HG03442 (cell line): ENCODE measurements at regions not wholly inside any gene's neighbourhood (a gene's known extent, or its start where the extent isn't known, plus 50 kb on each side); places are given as distances from the start of the nearest gene placed in this dataset.
"Not testable (repeated sequence)": the region's sequence is repeated elsewhere in the genome, so short reads cannot be mapped to it uniquely, and the experiment has no call there.

Experiments used
- ATAC-seq: cut with Tn5 transposase; IDR thresholded peaks from one replicate; pipeline ENCODE4 v1.9.1; 2021; ENCODE audit warnings: mild to moderate bottlenecking, moderate library complexity; ENCODE audit not compliant: unreplicated experiment

DNA sequence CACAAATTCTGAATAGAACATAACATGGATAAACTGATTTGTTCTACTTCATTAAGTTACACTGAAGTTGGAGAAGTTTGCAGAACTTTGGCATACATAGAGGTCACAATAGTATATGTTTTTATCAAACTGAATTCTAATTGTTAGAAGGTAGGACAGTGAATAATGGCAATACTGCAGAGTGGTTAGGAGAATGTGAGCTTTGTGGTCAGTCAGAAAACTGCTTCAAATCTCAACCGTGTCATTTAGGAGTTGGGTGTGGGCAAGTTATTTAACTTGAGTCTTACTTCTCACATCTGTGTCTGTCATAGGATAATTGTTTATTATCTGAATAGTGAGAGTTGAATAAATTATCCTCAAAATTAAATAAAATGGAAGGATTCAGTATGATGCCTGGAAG is 374.6 kb upstream of the SYT1 start:
- ATAC-seq: no peak

DNA sequence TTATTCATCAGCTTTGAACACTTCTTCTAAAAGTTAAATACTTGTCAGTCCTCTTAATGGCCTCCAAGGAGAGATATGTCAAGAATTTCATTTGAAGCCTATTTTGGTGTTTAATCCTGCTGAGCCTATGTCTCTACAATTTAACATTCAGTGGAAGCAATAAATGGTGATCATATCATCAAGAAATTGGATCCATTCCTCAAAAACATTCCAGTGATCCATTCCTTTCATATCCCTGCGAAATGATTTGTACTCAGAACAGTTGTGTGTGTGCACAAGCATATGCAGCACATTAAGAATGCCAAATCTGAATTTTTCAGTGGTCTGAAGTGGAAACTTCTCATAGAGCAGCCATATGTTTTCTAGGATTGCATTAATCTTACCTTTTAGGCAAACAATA is 373.7 kb upstream of the SYT1 start:
- ATAC-seq: no peak

DNA sequence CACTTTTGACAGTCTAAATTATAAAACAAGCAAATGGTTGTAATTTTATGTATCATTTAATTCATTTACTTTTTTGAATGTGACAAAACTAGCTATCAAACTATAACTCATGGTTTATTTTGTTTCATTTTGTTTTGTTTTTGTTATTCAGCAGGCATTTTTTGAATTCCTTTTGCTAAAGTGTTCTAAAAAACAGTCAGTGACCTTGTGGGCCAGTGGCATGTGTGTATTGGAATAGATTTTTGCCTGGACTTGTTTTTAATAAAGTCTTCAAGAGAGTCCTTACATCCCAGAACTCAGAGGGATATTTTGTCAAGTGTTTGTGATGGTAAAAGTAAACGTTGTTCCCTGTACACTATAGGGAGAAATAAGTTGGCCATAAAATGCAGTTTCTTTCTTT is 369.7 kb upstream of the SYT1 start:
- no peak for ATAC-seq

DNA sequence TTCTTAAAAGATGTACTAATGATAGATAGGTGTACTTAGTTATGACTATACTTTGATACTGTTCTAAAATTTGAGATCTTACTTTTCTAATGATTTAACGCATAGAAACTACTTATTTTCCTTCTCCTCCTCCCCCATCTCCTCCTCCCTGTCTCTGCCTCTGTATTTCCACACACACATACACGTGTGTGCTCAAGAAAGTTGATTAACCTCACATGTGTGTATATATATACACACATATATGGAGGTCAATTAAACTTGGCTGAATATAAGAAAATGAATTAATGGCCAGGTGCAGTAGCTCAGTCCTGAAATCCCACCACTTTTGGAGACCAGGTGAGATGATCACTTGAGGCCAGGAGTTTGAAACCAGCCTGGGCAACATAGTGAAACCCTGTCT is 362.7 kb upstream of the SYT1 start:
- ATAC-seq: no peak

DNA sequence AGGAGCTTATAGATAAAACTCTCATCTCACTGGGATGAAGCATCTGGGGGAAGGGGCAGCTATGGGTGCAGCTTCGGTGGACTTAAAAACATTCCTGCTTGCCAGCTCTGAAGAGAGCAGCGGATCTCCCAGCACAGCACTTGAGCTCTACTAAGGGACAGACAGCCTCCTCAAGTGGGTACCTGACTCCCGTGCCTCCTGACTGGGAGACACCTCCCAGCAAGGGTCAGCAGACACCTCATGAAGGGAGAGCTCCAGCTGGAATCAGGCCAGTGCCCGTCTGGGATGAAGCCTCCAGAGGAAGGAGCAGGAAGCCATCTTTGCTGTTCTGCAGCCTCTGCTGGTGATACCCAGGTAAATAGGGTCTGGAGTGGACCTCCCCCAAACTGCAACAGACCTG is 345.2 kb upstream of the SYT1 start:
- no peak for ATAC-seq

DNA sequence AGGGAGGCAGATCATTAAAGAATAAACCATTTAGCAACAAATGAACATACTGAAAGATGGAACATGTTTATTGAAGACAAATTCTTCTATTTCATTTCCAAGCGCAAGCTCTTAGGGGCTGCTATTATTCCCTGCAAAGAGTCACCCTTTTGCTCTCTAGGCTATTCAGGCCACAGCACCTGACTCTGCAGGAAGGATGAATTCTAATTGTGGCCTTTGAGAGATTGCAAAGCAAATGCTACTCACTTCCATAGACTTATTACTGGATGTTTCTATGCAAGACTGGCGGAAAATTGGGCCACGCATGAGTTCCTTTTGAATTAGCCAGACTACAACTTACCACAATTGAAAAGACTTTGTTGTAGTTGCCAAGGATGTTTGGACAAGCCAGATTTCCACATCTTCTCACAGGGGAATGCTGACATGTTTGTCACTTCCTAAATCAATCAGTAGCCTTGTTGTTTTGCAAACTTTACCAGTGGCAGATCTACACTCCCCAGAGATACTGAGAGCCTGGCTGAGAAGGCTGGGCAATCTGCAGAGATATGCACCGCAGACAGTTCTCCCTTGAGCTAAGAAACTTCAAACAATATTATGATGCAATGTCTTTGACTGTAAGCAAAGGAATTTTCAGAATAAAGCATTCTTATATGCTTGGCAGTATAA is 334.3 kb upstream of the SYT1 start:
- ATAC-seq: no peak

DNA sequence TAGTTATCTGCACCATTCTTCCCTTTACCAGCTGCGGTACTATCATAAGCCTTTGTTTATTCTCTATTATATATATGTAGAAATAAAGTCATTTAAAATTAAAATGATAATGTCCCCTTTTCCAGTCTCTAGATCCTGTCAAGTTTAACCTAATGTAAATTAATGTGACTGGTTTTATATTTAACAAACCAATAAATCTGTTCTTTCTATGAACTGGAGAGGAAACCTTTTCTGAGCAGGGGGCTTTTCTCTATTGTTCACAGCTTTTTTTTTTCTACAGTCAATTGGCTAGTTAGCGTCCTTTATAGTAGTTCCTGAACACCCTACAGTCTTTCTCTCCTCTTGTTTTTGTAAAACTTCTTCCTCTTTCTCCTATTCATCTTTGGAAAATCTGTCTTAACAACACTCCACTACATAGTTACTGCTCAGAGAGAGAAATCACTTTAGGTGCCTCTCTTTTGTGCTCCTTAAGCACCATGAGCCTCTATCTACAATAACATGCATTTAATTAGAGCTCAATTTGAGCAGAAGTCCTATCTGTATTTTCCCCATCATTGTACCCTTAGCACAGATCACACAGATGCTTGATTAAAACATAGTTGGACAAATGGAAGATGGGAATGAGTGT is 332.6 kb upstream of the SYT1 start:
- no peak for ATAC-seq

DNA sequence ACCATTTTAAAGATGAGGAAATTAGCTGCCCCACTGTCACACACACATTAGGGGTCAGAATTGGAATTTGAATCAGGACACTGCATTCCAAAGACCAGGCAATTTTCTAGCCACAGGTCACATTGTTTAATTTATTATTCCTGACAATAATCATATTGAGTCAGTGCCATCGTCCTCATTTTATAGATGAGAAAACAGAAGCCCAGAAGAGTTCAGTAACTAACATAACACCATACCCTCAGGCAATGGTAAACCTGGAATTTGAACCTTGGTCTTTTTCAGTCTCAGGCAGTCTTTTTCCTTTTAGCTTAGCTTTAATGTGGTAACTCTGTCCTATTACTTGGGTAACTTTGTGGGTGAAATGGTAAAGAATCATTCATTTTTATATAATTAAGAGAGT is 330.3 kb upstream of the SYT1 start:
- ATAC-seq: no peak

DNA sequence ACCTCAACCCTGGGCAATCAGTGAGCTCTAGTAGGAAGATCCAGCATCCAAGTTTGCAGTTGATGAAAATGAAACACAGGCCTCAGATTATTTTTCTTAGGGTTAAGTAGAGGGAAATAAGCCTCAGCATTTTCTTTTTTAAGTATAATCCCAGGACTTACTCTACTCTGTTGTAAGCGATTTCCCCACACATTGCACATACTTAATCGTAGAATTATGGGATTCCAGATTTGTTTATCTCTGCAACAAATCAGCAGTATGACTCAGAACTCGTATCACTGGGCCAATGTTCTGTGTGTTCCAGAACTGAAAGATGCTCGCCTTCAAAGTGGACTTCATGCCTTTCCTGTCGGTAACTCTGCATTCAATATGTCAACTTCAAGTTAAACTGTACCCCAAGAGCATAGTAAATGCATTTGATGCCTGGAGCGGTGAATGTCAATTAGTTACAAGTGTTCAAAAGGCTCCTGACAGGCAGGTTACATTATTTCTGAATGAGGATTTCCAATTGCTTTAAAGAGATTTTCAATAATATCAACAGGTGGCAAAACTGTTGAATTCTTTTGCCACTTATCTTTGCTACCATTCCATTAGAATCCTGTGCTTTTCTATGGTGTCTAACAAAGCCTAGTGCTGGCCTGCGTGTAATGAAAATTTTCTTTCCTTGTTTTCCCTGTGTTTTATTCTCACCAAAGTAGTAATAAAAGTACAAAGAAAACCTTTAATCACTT is 323.8 kb upstream of the SYT1 start:
- ATAC-seq: no peak

DNA sequence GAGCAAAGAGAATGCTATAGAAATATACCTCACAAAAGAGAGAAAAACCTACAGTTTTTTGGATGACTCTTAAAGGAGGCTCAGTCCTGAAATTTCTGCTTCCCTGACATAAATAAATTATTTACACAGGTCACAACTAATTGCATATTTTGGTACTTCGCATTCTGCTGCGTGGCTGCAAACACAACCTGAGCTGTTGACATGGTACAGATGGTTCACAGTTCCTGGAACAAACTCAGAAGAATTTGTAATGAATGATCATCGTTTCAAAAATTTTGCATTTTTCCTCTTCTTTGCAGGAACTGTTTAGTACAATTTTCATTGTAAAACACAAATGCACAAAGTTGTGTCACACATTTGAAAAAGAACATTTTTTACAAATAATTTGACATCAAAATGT is 313.7 kb upstream of the SYT1 start:
- ATAC-seq: no peak

DNA sequence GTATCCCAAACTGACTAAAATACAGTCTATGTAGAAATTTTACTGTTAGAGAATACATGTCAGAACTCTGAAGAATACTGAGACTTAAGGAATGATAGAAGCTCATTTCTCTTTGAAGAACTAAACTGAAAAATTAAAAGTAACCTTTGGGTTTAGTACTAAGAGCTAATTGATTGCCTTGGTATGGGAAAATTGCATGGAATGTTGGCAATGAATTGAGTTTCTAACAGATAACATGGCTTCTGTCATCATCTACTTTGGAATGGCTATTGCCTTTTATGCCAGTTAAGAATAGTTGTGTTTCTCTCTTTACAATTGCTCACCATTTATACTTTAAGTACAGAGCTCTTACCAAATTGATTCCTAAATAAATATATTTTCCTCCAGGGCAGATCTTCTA is 308.8 kb upstream of the SYT1 start:
- ATAC-seq: no peak

DNA sequence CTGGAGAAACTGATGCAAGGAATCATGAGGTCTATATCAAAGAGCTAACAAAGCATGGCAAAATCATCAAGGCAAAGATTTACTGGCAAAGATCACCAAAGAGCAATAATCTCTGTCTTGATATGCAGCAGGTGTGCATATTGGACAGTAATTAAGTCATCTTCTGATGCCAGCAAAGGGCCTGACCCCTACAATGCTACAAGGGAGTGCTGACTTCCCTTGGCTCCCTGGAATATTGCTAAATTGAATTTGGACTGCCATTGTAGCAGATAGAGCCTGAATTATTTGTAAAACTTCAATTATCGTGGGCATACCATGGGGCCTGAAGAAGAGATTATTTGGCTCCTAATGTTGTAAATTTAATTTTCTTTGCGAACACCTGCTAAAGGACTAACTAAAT is 307.9 kb upstream of the SYT1 start:
- ATAC-seq: no peak

DNA sequence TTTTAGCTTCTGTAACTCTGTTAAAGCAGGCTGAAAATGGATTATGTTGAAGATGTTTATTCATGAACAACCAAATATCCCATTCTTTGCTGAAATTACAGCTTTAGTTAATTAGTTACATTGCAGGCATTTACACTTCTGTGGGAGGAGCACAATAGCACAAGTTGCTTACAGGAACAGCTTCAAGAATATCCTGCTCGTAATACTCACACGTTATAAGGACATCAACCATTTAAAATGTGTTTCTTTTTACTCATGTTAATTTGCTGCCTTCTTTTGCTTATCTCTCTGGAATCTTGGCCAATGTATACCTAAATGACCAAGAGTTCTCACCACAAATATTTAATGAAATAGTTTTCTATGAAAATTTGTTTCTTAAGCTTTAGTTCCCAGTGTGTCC is 305.2 kb upstream of the SYT1 start:
- ATAC-seq: no peak

DNA sequence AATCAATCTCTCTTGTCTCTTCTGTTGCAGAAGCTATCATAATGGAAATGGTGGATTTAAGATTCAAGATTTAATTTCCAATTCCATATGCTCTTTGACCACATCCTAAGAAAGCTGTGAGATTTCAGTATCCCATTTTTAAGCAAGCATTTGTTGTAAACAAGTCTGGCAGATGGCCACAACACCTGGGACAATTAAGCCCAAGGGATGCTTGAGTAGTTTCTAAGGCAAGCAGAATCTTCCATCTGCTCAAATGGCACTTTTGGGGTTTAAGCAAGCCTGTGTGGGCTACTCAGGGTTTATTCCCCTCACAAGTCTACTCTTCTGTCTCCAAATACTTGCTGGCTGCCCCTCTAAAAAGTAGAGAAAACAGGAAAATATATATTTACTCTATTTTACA is 304.7 kb upstream of the SYT1 start:
- no peak for ATAC-seq

DNA sequence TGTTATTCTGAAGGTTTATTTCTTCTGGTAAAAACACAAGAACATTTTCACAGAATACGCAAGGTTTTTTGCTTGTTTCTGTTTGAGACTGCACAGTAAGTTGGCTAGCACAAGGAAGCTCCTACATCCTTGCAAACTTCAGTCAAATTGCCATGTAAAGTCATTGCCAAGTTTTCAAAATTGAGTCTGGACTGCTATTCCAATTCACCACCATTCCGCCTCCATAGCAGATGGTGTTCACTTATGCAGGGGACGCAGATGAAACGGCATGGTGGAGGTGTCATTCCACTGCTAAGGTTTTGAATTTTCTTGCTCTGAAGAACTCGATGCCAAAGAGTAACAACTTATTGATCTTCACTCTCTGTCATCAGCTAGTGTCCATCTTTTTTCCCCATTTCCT is 303.9 kb upstream of the SYT1 start:
- ATAC-seq: no peak

DNA sequence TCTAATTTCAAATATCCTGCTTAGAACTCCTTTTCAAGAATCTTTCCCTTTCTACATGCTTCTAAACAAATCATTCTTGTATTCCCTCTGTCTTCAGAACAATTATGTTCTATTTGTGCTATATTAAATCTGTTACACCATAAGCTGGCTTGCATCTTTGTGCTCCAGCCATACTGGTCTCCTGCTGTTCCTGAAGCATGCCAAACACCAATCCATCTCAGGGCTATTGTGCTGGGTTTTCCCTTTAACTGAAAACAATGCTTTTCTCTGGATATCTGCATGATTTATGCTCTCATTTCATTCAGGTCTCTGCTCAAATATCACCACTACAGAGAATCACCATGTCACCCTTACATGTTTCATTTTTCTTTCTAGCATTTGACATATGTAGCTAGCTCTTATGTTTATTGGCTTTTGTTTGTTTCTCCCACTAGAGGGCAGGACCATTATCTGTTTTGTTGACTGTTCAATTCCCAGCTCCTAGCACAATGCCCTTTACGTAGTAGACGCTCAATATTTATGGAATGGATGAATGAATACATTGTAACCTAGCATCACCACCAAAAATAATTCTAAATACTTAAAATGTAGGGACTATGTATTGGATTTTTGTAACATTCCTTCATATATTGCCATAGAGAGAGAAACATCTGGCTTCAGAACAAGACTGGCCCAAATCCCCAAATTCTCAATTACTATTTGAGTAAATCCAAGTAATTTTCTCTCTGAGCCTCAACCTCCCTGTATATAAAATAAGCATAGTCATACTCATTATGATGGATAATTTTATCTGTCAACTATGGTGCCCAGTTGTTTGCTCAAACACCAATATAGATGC is 302.0 kb upstream of the SYT1 start:
- ATAC-seq: no peak

DNA sequence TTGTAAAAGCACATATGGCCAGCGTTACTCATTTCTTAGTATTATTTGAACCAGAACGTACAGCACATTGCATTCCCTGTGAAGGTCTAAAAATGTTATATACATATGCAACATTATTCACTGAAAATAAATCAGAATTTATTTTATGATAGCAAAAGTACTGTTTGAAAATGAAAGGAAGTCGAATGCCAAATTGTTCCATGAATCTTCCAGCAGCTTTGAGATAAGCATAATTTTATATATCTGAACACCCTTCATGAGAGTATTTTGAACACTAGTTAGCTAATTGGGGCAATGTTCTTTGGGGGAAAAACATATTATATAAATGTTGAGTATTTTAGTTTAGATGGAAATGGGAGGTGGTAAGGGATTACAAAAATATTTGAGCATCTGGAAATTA is 300.7 kb upstream of the SYT1 start:
- ATAC-seq: no peak

DNA sequence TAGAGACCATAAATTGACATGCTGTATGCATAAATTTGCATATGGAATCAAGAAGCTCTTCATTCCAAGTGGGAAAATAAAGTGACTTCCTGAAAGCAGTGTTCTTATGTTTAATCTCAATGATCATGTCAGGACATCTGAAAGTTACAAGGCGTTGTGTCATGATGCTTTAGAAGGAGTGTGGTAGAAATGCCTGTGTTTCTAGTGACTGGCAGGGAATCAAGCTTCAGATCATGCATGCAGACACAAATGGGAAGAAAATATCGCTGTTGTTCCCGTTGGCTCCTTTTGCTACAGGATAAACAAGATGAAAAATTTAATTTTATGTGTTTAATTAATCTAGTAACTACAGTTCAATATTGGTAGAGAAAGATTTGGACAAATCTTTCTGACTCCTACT is 298.1 kb upstream of the SYT1 start:
- no peak for ATAC-seq

DNA sequence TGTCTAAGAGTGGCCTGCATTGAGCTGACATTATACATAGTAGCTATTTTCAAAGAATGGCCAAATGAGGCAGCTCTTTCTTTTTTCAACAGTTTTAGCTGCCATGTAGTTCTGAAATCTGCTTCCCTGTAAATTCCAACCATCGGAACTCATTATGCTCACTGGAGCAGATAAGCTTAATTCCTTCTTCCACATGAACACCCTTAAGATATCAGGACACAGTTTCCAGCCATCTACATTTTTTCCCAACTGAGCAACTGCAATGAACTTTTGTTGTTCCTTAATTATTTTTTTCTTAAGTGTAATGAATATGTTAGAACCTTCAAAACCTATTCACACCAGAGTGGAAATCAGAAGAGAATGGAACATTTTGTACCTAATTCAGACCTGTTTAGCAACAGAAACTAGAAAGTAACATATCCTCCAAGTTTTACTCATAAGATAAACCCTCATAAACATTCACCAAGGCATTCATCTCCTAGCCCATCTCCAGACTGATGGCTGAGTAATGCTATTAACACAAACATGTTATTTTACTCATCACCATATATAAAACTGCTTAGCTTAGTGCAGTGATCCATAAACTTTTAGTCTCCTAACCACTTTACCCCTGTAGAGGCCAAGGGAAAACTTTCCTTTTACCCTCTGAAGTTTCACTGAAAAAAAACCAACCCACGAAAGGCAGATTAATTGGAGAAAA is 296.1 kb upstream of the SYT1 start:
- ATAC-seq: no peak

DNA sequence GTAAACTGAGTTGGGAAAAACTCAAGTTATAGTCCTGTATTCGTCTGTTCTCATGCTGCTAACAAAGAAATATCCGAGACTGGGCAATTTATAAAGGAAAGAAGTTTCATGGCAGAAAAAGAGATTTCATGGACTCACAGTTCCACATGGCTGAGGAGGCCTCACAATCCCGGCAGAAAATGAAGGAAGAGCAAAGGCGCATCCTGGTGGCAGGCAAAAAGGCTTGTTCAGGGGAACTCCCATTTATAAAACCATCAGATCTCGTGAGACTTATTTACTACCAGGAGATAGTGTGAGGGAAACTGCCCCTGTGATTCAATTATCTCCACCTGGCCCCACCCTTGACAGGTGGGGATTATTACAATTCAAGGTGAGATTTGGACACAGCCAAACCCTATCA is 292.6 kb upstream of the SYT1 start:
- no peak for ATAC-seq

DNA sequence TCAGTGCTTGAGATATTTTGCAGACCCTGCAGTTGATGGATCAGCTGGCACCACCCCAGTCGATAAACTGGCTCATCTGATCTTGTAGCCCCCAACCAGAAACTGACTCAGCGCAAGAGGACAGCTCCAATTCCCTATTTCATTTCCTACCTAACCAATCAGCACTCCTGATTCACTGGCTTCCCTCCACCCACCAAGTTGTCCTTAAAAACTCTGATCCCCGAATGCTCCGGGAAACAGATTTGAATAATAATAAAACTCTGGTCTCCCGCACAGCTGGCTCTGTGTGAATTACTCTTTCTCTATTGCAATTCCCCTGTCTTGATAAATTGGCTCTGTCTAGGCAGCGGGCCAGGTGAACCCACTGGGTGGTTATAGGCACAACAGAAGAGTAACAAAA is 289.4 kb upstream of the SYT1 start:
- not testable (repeated sequence) for ATAC-seq
